Activated CD4-positive, alpha-beta memory T cell treated with anti-CD3 and anti-CD28 coated beads for 36 hours (primary cell): ENCODE measurements at regions not wholly inside any gene's neighbourhood (a gene's known extent, or its start where the extent isn't known, plus 50 kb on each side); places are given as distances from the start of the nearest gene placed in this dataset.
"Not testable (repeated sequence)": the region's sequence is repeated elsewhere in the genome, so short reads cannot be mapped to it uniquely, and the experiment has no call there.

Experiments
- CTCF ChIA-PET: fragments of 350-600 bp; sonication (Branson Sonifier 250); formaldehyde crosslinking; loops from one replicate; lab custom pipeline; 2021; ENCODE audit warnings: antibody characterized with exemption, inconsistent platforms; lab: Charles Lee
- POLR2A ChIA-PET: fragments of 350-600 bp; sonication (Branson Sonifier 250); formaldehyde crosslinking; loops from one replicate; lab custom pipeline; 2021; ENCODE audit warnings: antibody characterized with exemption; lab: Charles Lee
- DNase-seq: peaks from one replicate; pipeline ENCODE4 v3.0.0-alpha.2; 2020
- H3K27ac Mint-ChIP-seq: one replicate; pipeline ENCODE4 v1.8.0; 2021; ENCODE audit warnings: mixed read lengths
- H3K27me3 Mint-ChIP-seq: one replicate; pipeline ENCODE4 v1.8.0; 2021; ENCODE audit warnings: mixed read lengths
- H3K36me3 Mint-ChIP-seq: one replicate; pipeline ENCODE4 v1.8.0; 2021; ENCODE audit warnings: mixed read lengths
- H3K4me1 Mint-ChIP-seq: one replicate; pipeline ENCODE4 v1.8.0; 2021; ENCODE audit warnings: low read depth, mixed read lengths
- H3K4me3 Mint-ChIP-seq: one replicate; pipeline ENCODE4 v1.8.0; 2021; ENCODE audit warnings: mild to moderate bottlenecking, mixed read lengths
- H3K9me3 Mint-ChIP-seq: one replicate; pipeline ENCODE4 v1.8.0; 2021; ENCODE audit warnings: mixed read lengths
- intact Hi-C: fragments of 100-400 bp; cut with micrococcal nuclease; formaldehyde crosslinking; loops from one replicate; pipeline ENCODE4 v1.15.1; 2023

DNA sequence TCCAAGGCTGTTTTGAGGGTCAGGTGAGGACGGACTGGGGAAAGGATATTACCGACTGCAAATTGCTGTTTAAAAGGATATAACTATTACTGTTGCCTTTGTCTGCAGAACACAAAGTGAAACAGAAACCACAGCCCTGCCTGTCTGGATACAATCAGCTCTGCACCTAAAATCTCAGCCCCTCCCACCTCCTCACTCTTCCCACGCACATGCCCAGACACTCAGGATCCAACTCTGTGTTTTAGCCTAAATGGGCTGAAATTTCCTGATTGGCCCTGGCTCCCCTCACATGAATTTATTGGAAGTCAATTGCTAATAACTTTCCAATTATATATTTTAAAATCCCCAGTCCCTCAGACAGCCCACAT, 176.3 kb upstream of the PPP1R26 start:
- Mint-ChIP-seq H3K4me1 (no peaks in the 10 kb centered on the region), H3K27me3 (peaks cover 16% of the 10 kb centered on the region), H3K27ac (no peak overlapping the region), H3K9me3 (no peaks in the 10 kb centered on the region), H3K4me3 (no peak overlapping the region), H3K36me3 (no peaks in the 10 kb centered on the region)
- intact Hi-C loops = no loop called here
- no peak for DNase-seq
- CTCF ChIA-PET = no interaction called here
- POLR2A ChIA-PET = no interaction called here

DNA sequence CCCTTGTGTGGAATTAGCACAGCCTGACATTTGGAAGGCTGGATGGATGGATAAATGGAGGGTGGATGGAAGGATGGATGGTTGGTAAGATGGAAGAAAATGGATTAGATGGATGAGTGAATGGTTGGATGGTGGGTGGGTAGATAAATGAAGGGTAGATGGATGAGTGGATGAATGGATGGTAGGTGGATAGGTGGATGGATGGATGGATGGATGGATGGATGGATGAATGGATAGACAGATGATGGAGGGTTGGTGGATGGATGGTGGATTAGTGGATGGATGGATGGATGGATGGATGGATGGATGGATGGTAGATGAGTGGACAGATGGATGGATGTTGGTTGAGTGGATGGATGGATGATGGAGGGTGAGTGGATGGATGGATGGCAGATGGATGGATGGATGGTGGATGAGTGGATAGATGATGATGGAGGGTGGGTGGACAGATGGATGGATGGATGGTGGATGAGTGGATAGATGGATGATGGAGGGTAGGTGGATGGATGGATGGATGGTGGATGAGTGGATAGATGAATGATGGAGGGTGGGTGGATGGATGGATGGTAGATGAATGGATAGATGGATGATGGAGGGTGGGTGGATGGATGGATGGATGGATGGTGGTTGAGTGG, 175.6 kb upstream of the PPP1R26 start:
- Mint-ChIP-seq H3K27ac (no peak overlapping the region), H3K27me3 (peaks cover 18% of the 10 kb centered on the region), H3K9me3 (no peaks in the 10 kb centered on the region), H3K4me1 (no peaks in the 10 kb centered on the region), H3K4me3 (no peak overlapping the region), H3K36me3 (no peaks in the 10 kb centered on the region)
- ChIA-PET POLR2A (no interaction called here), CTCF (no interaction called here)
- no peak for DNase-seq
- intact Hi-C loops = no loop called here

DNA sequence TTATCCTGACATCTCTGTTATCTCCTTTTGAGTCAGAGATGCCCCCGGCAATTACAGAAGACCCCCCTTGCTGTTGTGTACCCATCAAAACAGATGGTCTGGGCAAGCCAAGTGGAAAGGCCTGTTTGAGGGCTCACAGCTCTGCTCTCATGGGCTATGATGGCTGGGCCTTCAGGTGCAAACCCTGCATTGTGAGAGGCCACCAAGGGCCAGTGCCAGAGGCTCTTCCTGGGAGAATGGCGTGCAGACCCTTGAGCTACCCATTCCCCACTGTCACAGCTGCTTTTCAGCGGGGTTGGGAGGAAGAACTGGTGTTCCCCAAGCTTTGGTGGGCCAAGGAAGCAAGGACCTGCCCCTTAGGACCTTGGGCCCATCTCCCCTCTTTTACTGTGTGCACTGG, 174.7 kb upstream of the PPP1R26 start:
- Mint-ChIP-seq H3K4me3 (no peak overlapping the region), H3K9me3 (no peaks in the 10 kb centered on the region), H3K27ac (no peak overlapping the region), H3K27me3 (peaks cover 14% of the 10 kb centered on the region), H3K36me3 (no peaks in the 10 kb centered on the region), H3K4me1 (no peaks in the 10 kb centered on the region)
- POLR2A ChIA-PET = no interaction called here
- intact Hi-C loops = no loop called here
- no peak for DNase-seq
- CTCF ChIA-PET = no interaction called here

DNA sequence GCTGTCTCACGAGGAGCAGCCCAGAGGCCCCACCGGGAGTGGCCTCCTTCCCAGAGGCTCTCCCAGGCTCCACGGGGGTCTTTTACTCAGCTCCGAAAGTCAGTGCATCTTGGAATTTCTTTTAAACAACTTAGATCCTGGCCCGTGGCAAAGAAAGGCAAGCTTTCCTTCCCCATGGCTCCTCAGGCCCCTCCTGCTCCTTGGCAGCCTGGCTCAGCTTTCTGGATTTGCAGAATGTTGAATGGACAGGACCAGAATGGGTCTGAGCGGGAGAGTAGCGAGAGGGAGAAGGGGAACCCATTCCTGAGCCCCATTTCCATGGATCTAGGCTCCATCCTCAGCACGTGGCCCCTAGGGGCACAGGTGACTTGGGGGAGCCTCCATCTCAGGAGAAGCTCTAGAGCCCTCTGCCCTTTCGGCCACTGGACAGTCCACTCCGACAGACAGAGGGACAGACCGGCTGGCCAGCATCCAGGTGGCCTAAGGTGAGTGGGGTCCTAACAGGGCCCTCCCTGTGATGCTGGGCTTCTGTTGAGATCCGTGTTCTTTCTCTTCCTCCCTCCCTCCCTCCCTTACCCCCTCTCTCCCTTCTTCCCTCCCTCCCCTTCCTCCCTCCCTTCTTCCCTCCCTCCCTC, 173.9 kb upstream of the PPP1R26 start:
- intact Hi-C loops = no loop called here
- no peaks in the 10 kb centered on the region for H3K9me3 Mint-ChIP-seq

DNA sequence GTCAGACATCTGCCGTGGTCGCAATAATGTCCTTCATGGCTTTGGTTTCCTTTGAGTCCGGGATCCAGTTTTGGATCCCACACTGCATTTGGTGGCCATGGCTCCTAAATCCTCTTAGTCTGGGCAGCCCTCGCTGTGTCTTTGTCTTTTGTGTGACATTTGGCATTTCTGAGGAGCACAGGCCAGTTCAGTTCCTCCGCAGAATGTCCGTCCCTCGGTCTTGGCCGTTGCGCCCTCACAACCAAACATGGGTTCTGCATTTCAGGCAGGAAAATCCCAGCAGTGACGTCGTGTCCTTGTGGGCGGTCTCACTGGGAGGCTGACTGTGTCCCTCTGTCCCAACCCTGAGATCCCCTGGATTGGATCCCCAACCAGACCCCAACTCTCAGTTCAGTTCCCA, 172.9 kb upstream of the PPP1R26 start:
- Mint-ChIP-seq H3K27ac (no peak overlapping the region), H3K36me3 (no peaks in the 10 kb centered on the region), H3K9me3 (peaks cover under 1% of the 10 kb centered on the region), H3K27me3 (peaks cover 13% of the 10 kb centered on the region), H3K4me3 (no peak overlapping the region), H3K4me1 (no peaks in the 10 kb centered on the region)
- no peak for DNase-seq
- POLR2A ChIA-PET = no interaction called here
- CTCF ChIA-PET = no interaction called here
- intact Hi-C loops = no loop called here

More for the DNA sequence above, 173.9 kb upstream of the PPP1R26 start:
- H3K4me1 Mint-ChIP-seq = no peaks in the 10 kb centered on the region
- no peak overlapping the region for H3K4me3 Mint-ChIP-seq
- DNase-seq = no peak
- CTCF ChIA-PET = no interaction called here
- H3K36me3 Mint-ChIP-seq = no peaks in the 10 kb centered on the region
- peaks cover 12% of the 10 kb centered on the region for H3K27me3 Mint-ChIP-seq
- H3K27ac Mint-ChIP-seq = no peak overlapping the region
- POLR2A ChIA-PET = no interaction called here

DNA sequence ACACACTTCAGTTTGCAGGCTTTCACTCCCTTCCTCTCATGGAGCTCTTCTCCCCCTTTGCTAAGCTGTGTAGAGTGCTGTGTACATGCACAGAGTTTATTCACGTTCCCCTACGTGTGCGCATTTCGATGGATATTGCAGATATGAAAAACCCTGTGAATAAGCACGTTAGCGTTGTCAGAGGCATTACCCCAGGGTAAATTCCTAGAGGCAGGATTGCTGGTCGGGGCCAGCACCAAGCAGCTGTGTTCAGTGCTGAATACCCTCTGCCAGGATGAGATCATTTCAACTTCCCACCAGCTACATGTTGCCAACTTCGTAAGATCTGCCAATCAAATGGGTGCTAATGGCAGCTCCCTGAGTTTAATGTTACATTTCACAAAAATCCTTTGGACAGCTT, 172.3 kb upstream of the PPP1R26 start:
- H3K4me3 Mint-ChIP-seq = no peak overlapping the region
- ChIA-PET POLR2A (no interaction called here), CTCF (no interaction called here)
- no peaks in the 10 kb centered on the region for H3K36me3 Mint-ChIP-seq
- no peak overlapping the region for H3K27ac Mint-ChIP-seq
- peaks cover 3% of the 10 kb centered on the region for H3K9me3 Mint-ChIP-seq
- intact Hi-C loops = no loop called here
- no peak for DNase-seq
- H3K27me3 Mint-ChIP-seq = peaks cover 13% of the 10 kb centered on the region
- no peaks in the 10 kb centered on the region for H3K4me1 Mint-ChIP-seq

DNA sequence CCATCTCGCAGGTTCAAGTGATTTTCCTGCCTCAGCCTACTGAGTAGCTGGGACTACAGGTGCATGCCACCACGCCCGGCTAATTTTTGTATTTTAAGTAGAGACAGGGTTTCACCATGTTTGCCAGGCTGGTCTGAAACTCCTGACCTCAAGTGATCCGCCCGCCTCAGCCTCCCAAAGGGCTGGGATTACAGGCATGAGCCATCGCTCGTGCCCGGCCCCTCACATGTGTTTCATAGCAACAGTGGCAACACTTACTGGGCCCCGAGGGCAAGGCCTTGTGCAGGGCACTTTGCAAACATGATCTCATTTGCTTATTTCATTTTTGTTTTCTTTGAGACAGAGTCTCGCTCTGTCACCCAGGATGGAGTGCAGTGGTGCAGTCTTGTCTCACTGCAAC, 171.7 kb upstream of the PPP1R26 start:
- H3K27ac Mint-ChIP-seq, DNase-seq, intact Hi-C loops, H3K4me3 Mint-ChIP-seq, H3K9me3 Mint-ChIP-seq, POLR2A ChIA-PET, H3K36me3 Mint-ChIP-seq, CTCF ChIA-PET, H3K4me1 Mint-ChIP-seq: not testable (repeated sequence)
- peaks cover 17% of the 10 kb centered on the region for H3K27me3 Mint-ChIP-seq

DNA sequence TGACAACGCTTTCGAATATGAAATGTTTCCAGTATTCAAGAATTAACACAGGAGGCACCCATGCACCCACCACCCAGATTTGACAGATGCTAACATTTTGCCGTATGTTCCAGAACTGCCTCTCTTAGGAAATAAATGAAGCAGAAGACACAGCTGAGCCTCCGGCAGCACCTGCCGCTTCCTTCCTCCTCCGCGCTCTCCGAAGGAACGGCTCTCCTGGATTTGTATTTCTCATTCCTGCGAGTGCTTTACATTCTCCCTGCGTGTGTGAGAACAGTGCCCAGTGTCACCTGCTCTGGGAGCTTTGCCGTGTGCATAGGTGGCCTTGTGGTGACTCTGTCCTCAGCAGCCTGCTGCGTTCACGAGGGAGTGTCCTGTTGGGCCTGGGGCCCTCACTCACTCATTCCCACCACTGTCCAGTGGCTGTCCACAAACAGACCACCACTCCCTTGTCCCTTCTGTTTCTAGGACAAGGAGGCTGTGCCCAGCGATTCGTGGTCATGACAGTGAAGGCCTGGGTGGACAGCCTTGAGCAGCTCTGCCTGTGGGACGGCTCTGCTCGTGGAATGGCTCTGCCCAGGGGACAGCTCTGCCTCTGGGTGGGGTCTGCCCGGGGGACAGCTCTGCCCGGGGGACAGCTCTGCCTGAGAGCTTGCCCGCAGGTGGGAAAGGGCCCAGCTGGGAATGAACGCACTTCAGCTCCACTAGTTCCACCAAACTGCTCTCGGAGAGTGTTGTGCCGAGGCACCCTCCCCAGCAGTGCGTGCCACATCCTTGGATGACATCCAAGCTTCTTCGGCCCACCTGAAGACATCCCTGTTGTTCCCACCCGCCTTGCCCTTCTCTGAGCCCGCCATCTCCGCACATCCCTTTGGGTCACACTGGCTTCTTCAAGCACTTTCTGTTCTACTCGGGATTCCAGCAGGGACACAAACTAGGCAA, 170.5 kb upstream of the PPP1R26 start:
- ChIA-PET POLR2A (no interaction called here), CTCF (interaction anchor here (0.6 kb wide), 1 partner anchor 8 kb away, joined by 3 read pairs; no protein-coding TSS in a partner anchor)
- H3K9me3 Mint-ChIP-seq = peaks cover 7% of the 10 kb centered on the region
- no peaks in the 10 kb centered on the region for H3K4me1 Mint-ChIP-seq
- no peak overlapping the region for H3K27ac Mint-ChIP-seq
- H3K27me3 Mint-ChIP-seq = peaks cover 18% of the 10 kb centered on the region
- no peak overlapping the region for H3K4me3 Mint-ChIP-seq
- intact Hi-C loops = no loop called here
- no peak for DNase-seq
- no peaks in the 10 kb centered on the region for H3K36me3 Mint-ChIP-seq

DNA sequence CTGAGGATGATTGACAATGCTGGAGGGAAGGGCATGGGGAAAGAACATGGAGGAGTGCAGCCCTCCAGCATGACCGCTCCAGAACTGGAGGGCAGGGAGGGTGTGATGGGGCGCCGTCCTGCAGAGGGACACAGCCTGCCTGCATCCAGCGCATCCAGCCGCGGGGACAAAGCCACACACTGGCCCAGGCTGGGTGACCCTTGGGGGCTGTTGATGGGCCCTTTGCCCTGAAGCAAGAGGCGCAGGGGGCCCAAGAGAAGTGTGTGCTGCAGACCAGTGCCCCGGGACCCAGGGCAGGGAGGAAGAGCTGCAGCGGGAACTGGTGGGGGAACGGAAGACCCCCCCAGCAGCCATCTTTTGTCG, 169.8 kb upstream of the PPP1R26 start:
- Mint-ChIP-seq H3K36me3 (no peaks in the 10 kb centered on the region), H3K9me3 (peaks cover 7% of the 10 kb centered on the region), H3K4me3 (no peak overlapping the region), H3K27me3 (peaks cover 18% of the 10 kb centered on the region), H3K27ac (no peak overlapping the region), H3K4me1 (no peaks in the 10 kb centered on the region)
- POLR2A ChIA-PET = no interaction called here
- intact Hi-C loops = no loop called here
- DNase-seq = no peak
- CTCF ChIA-PET = no interaction called here

DNA sequence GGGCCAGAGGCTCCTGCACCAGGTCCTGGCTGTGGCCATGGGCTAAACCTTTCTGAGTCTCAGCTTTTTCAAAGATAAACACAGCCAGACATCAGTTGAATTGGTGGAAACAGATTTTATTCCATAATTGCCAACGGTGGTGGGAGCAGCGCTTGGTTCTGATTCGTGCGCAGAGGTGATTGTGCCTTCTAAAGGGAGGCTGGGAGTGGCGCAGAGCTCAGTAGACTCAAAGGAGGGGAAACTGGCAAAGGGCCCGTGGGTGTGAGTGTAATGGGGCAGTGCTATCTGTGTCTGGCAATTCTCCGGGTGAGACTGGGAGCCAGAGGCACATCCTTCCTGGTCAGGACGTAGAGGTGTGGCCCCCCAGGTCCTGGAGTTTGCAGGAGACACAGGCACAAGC, 169.4 kb upstream of the PPP1R26 start:
- H3K9me3 Mint-ChIP-seq = peaks cover 7% of the 10 kb centered on the region
- no peak overlapping the region for H3K4me3 Mint-ChIP-seq

DNA sequence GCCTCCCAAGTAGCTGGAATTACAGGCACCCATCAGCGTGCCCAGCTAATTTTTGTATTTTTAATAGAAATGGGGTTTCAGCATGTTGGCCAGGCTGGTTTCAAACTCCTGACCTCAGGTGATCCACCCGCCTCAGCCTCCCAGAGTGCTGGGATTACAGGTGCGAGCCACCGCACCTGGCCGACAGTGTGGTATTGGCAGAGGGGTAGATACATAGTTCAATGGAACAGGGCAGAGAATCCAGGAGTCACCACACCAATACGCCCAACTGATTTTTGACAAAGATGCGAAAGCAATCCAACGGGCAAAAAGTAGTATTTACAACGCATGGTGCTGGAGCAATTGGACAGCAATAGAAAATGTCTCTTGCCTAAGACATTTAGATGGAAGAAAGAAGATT, 164.0 kb upstream of the PPP1R26 start:
- POLR2A ChIA-PET = no interaction called here
- H3K4me3 Mint-ChIP-seq = no peak overlapping the region
- H3K27me3 Mint-ChIP-seq = peaks cover 12% of the 10 kb centered on the region
- intact Hi-C loops = no loop called here
- H3K4me1 Mint-ChIP-seq = no peaks in the 10 kb centered on the region
- no peak for DNase-seq
- peaks cover 7% of the 10 kb centered on the region for H3K9me3 Mint-ChIP-seq
- H3K36me3 Mint-ChIP-seq = no peaks in the 10 kb centered on the region
- no peak overlapping the region for H3K27ac Mint-ChIP-seq
- CTCF ChIA-PET = no interaction called here

More for the DNA sequence above, 169.4 kb upstream of the PPP1R26 start:
- ChIA-PET CTCF (no interaction called here), POLR2A (no interaction called here)
- Mint-ChIP-seq H3K27me3 (peaks cover 18% of the 10 kb centered on the region), H3K36me3 (no peaks in the 10 kb centered on the region), H3K4me1 (no peaks in the 10 kb centered on the region), H3K27ac (no peak overlapping the region)
- intact Hi-C loops = no loop called here
- no peak for DNase-seq

DNA sequence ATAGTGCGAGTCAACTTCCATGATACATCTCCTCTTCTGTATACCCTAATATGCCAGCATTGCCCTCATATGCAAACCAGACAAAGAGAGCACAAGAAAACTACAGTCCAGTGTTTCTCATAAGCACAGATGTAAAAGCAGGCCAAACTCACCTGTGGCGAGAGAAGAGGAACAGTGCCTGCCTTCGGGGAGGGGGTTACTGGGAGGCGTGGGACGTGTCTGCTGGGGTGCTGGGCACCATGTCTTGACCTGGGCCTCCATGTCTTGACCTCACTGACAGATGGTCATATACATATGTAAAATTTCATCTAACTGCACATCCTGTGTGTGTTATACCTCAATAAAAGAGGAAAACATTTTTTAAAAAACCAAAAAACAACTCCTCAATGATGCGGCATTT, 159.3 kb upstream of the PPP1R26 start:
- Mint-ChIP-seq H3K4me1 (no peaks in the 10 kb centered on the region), H3K36me3 (no peaks in the 10 kb centered on the region), H3K27ac (no peak overlapping the region), H3K27me3 (no peaks in the 10 kb centered on the region), H3K9me3 (no peaks in the 10 kb centered on the region), H3K4me3 (no peak overlapping the region)
- intact Hi-C loops = no loop called here
- no peak for DNase-seq
- POLR2A ChIA-PET = no interaction called here
- CTCF ChIA-PET = no interaction called here
